ENCODE measurements at regions not wholly inside any gene's neighbourhood (a gene's known extent, or its start where the extent isn't known, plus 50 kb on each side); places are given as distances from the start of the nearest gene placed in this dataset.

DNA sequence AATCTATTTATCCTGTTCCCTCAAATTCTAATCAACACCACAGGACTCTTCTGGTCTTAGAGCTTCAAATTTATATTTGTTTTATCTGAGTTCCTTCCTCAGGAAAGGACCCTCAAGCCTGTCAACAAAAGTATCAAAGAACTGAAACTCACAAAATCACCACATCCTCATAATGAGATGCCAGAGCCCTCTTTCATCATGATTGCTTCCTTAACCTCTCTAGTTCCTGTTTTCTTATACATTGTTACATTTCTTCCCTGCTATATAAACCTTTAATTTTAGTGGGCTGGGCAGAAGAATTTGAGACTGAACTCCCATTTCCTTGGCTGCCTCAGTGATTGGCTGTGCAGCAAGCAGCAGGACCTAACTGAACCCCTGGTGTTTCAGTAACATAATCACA, 189.7 kb downstream of the ZNF248 start:
- TF ChIP-seq, protein P1, sequence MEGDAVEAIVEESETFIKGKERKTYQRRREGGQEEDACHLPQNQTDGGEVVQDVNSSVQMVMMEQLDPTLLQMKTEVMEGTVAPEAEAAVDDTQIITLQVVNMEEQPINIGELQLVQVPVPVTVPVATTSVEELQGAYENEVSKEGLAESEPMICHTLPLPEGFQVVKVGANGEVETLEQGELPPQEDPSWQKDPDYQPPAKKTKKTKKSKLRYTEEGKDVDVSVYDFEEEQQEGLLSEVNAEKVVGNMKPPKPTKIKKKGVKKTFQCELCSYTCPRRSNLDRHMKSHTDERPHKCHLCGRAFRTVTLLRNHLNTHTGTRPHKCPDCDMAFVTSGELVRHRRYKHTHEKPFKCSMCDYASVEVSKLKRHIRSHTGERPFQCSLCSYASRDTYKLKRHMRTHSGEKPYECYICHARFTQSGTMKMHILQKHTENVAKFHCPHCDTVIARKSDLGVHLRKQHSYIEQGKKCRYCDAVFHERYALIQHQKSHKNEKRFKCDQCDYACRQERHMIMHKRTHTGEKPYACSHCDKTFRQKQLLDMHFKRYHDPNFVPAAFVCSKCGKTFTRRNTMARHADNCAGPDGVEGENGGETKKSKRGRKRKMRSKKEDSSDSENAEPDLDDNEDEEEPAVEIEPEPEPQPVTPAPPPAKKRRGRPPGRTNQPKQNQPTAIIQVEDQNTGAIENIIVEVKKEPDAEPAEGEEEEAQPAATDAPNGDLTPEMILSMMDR (IDR thresholded peaks at IDR 0.05; ENCODE audit: low read depth, low read length) = no peak
- no peak for TF ChIP-seq EZH2phosphoT487 (IDR thresholded peaks at IDR 0.05; ENCODE audit: low read depth)

Data from OCI-LY3 (cell line).